ENCODE measurements at regions not wholly inside any gene's neighbourhood (a gene's known extent, or its start where the extent isn't known, plus 50 kb on each side); places are given as distances from the start of the nearest gene placed in this dataset.
A peak's percentile ranks its signal among the peaks of the same experiment; 100 is the strongest.
"Not testable (repeated sequence)": the region's sequence is repeated elsewhere in the genome, so short reads cannot be mapped to it uniquely, and the experiment has no call there.

DNA sequence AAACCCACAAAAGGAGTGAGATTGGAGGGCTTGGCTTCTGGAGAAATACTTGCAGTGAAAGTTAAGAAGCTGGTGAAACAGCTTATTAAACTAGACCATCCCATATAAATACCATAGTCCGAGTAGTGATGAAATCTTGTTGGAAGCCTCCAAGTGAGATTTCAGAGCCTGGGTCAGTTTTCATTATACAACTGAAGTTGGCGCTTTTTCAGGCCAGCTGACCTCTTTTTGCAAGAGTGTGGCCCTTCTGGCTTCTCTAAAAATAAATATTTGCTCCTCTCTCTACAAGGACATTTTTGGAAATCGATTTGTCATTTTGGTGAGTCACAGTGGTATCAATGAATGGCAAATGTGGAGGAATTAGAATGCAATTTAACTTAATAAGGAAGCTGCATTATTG lies 51.2 kb upstream of the THRB start:
- DNase-seq (ENCODE audit: low spot score), result peak; percentile 84
- ATAC-seq, result peak; percentile 93

DNA sequence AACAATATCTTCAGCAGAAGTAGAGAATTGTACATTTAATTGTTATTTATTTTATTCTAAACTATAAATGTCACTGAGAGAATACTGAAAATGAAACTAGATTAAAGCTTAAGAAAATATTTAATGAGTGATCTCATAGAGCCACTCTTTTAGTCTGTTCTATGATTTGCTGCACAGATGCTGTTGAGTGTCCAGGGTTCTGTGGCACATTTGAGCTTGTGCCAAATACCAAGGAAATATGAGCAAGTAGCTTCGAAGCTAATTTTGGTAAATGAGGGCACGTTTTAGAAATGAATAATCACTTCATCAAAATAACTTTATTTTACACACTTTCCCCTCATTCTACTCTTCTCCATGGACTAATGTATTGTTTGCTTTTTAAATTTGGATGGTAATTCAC lies 53.6 kb upstream of the THRB start:
- ATAC-seq (peak; percentile 46), DNase-seq (ENCODE audit: low spot score) (no peak)

DNA sequence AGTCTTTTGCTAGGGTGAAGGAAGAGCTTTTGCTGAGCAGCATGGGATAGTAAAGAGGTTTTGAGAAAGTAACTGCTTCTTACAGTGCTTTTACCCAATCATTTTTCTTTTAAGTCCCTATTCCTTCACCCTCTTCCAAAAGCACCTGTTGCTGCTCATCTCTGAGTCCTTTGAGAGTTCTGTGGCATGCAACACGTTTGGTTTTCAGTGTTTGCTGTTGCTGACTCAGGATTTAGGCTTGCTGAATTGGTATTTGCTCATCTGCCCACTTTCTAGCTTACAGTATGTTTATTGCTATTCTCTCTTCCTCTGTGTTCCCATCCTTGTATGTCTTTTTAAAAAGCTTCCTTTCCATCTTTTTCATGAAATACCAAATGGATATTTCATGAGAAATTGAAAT lies 55.9 kb upstream of the THRB start:
- DNase-seq (ENCODE audit: low spot score), result no peak

DNA sequence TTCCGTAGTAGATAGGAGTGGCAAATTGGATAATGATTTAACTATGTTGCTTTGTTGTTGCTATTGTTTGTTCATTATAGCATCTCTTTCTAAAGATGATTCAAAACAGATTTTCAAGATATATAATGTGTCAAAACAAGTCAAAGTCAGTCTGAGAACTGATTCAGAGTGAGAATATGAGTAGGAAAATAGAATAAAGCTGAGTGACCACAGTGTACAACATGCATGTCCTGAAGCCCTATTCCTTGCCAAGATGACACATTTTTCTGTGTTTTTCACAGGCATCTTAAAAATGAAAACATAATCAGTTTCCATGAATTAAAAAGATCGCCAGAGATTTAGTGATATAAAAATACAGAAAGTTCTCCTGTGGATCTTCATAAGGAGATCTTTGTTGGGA lies 57.0 kb upstream of the THRB start:
- ATAC-seq, result no peak
- DNase-seq (ENCODE audit: low spot score), result no peak

More for the DNA sequence above, 55.9 kb upstream of the THRB start:
- no peak for ATAC-seq

DNA sequence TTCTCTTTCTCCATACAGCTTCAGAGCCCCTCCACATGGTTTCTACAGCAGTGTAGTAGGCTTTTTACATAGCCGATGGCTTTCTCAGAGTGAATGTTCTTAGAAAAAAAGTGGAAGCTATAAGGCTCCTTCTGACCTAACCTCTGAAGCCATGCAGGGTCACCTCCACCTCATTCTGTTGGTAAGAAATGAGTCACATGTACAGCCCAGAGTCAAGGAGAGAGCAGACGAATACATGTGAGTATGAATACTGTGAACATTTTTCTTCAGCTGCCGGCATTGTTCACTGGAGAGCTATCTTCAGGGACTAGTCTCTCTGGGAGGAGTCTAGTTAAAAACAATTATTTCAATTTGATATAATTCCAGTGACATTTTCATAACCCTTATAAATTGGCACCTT lies 68.2 kb upstream of the THRB start:
- DNase-seq (ENCODE audit: low spot score) (no peak), ATAC-seq (no peak)

DNA sequence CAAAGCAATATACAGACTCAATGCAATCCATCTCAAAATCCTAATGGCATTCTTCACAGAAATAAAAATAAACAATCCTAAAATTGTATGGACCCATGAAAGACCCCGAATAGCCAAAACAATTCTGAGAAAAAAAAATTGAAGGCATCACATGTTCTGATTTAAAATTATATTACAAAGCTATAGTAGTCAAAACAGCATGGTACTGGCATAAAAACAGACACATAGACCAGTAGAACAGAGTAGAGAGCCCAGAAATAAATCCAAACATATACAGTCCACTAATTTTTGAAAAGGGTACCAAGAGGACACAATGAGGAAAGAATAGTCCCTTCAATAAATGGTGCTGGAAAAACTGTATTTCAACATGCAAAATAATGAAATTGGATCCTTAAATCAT lies 70.4 kb upstream of the THRB start:
- no peak for ATAC-seq

DNA sequence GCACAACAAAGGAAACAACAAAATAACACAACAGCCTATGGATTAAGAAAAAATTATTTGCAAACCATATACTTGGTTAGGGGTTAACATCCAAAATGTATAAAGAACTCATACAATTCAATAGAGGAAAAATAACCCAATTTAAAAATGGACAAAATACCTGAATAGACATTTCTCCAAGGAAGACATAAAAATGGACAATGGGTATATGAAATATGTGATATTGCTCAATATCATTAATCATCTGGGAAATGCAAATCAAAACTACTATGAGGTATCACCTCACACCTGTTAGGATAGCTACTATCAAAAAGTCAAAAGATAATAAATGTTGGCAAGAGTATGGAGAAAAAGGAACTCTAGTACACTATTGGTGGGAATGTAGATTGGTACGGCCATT lies 71.0 kb upstream of the THRB start:
- no peak for ATAC-seq

More for the DNA sequence above, 70.4 kb upstream of the THRB start:
- DNase-seq (ENCODE audit: low spot score), result no peak

DNA sequence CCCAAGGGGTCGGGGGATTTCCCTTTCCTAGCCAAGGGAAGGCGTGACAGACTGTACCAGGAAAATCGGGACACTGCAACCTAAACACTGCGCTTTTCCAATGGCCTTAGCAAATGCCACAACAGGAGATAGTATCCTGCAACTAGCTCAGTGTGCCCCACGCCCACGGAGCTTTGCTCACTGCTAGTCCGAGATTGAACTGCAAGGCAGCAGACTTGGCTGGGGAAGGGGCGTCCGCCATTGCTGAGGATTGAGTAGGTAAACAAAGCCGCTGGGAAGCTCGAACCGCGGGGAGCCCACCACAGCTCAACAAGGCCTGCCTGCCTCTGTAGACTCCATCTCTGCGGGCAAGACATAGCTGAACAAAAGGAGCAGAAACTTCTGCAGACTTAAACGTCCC lies 72.3 kb upstream of the THRB start:
- ATAC-seq, result no peak
- DNase-seq (ENCODE audit: low spot score), result no peak

More for the DNA sequence above, 71.0 kb upstream of the THRB start:
- DNase-seq (ENCODE audit: low spot score), result no peak

DNA sequence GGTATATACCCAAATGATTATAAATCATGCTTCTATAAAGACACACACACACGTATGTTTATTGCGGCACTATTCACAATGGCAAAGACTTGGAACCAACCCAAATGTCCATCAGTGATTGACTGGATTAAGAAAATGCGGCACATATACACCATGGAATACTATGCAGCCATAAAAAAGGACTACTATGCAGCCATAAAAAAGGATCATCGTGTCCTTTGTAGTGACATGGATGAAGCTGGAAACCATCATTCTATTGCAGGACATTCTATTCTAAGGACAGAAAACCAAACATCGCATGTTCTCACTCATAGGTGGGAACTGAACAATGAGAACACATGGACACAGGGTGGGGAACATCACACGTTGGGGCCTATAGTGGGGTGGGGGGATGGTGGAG lies 77.8 kb upstream of the THRB start:
- ATAC-seq; DNase-seq (ENCODE audit: low spot score): not testable (repeated sequence)

DNA sequence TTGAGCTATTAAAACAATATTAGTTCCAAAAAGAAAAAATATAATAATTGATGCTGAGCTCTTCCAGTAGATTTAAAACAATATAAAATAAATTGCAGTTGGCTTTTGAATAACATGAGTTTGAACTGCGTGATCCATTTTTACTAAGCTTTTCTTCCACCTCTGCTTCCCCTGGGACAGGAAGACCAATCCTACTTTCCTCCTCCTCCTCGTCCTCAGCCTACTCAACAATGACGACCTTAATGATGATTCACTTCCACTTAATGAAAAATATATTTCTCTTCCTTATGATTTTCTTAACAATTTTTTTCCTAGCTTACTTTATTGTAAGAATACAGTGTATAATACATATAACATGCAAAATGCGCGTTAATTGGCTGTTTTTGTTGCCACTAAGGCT lies 78.9 kb upstream of the THRB start:
- DNase-seq (ENCODE audit: low spot score) (no peak), ATAC-seq (no peak)

DNA sequence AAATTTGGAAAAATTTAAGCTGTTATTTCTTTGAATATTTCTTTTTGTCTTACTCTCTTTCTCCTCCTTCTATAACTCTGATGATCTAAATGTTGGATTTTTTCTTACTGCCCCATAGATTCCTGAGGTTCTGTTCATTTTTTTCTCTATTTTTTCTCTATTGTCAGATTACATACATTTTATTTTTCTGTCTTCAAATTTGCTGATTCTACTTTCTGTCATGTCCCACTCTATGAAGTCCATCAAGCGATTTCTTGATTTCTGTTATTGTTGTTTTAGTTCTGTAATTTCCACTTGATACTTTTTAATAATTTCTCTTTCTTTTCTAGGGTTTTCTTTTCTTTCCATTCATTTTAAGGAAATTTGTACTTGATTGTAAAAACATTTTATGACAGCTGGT lies 83.7 kb upstream of the THRB start:
- DNase-seq (ENCODE audit: low spot score) (no peak), ATAC-seq (no peak)

DNA sequence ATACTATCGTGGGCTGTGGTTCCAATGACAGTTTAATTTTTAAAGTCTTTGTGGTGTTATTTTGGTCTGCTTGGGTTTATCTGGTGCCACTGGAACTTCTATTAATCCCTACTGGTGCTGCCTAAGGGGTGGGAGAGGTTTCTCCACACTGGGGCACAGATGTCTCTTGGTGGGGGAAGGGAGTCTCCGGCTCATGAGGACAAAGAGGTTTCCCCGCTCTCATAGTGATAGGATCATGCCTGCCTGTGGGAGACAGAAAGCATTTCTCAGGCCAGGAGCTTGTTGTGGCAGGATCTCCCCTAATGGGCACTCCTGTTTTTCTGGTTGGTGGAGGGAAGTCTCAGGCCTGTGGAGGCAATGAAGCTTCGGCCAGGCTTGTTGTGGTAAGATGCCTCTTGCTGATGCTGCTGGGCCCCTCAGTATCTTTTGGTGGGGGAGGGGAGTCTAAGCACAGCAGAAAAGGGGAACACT lies 84.3 kb upstream of the THRB start:
- DNase-seq (ENCODE audit: low spot score), result no peak

DNA sequence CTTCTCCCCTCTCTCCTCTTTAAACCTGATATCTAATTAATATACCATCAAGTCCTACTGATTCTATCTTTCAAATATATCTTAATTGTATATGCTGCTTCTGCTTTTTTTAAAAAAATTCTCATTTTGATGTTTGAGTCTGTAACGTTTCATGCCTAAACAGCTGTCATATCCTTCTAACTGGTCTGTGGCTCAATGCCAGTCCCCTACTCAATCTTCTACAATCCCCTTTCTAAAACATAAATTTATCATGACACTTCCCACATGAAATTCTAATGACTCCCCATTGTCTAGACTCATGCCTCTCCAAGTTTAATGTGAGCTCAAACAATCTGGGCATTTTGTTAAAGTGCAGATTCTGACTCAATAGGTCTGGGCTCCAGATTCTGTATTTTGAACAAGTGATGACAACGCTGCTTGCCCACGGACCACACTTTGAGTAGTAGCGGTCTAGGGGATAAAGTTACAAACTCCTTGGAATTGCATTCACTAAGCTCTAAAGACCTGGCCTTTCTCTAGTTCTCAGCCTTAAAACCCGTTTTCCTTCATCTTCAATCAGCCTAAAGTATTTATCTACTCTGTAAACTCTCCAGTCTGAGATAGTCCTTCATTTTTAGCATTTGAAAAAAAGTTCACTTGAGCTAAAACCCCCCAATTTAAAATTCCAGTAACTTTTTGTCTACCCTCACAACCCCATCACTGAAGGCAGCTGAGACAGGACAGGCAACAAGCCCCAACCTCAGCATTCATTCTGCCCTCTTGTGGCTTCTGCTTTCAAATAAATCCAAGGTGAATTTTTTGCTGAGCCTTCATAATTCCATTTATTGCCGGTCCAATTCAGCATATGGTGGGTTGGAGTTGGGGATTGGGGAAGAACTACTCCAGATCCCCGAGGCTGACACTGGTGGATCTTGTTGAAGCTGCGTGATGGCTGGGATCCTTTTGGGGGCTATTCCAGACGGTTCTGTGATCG lies 88.1 kb upstream of the THRB start:
- ATAC-seq, result peak; percentile 95
- DNase-seq (ENCODE audit: low spot score), result no peak

More for the DNA sequence above, 84.3 kb upstream of the THRB start:
- no peak for ATAC-seq

DNA sequence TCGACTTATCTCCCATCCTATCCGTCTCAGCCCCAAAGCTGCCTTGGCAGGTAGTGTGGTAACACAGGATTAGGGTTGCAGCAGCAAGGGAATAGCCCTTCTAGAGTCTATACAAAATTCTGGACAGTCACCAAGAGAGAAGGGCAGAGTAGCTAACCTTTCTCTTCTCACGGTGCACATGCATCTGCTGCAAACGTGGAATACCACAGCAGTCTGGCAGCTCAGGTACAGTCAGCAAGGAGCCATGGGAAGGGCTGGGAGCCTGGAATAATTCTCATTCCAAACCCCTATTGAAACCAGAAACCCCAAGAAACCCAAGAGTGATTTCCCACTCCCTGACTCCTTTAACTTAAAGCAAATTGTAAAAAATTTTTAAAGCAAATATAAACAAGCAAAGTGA lies 92.3 kb upstream of the THRB start:
- ATAC-seq (no peak), DNase-seq (ENCODE audit: low spot score) (no peak)

DNA sequence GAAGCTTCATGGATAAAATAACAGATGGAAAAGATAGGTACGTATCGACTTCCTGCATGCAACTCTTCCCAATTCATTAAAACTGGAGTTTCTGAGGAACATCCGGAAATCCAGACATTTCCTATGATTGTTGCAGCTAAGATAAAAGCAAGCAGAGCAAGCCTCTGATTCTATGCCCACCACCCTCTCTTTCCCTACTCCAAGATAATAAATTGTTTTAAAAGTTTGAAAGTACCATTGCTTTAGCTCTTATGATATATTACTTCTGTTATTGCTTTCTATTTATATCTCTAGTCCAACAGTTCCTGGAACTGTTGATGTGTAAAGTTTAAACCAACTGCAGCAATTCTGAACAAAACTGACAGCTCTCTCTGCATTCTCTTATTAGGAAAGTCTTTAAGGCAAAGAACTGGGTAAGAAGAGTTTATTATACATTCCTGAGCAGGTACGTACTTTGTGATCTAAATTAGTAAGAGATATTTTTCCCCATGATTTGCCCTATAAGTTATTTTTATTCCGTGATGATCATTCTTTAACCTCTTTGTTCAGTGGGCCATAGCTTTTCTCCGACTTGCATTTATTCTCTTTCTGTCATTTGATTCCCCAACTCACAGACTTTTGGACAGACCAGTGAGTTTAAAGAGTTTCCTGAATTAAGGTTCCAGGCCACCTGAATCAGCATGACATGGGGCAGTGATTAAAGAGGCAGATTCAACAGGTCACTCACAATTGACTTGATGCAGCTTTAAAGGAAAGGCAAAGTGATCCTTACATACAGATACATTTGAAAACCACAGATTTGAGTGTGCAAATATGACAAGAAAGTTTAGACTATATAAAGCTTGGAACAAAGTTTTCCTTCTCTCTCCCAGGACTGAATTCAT lies 94.2 kb upstream of the THRB start:
- DNase-seq (ENCODE audit: low spot score), result no peak
- peak; percentile 20 for ATAC-seq

DNA sequence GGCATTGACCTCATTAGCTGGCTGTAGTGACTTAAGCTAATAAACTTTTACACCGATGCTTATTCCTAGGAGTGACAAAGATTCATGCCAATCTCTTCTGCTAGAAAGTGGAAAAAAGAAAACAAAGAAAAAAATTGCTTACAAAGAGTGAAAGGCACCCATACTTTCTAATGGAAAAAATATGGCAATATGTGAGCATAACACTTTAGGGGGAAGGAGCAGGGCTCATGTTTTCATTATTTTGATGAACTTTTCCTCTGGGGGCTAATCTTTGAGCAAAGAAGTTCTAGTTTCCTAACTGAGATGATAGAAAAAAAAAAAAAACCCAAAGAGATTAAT lies 94.8 kb upstream of the THRB start:
- ATAC-seq, result no peak
- no peak for DNase-seq (ENCODE audit: low spot score)

DNA sequence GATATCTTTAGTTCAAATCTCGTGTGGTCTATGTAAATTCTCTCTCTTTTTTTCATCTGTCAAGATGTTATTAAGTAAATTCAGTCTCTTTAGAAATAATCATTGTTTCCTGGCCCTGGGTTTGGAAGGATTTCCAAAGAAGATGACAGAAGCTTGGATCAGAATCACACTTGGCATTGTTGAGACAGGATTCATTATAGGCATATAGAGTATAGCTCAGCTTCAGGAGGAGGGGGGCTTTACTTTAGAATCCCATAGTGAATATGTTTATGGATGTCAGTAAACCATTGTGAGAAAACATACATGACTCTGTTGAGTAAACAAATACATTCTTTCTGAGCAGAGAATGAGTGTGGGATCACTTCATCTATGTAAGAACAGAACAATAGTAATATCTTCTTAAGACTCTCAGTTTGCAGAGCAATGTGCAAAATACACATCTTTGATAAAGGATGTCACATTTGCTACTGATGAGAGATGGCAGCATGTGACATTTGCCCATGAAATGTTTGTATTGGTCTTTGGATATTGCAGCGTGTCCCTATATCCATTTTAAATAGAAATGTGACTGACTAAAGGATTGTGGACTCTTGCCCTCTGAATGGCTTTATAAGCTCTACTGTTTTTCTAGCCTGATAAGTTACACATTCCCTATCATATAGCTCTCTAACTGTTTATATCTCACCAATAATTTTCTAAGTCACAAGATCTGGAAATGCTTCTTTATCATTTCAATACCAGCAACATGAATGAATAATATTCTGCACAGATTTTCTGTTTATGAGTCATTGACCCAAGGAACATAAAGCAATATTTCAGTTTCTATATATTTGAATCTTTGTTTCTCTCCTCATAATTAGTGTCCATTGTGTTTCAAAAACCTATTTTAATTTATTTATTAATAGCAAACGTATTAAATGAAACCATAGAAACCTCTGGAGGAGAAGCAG lies 95.6 kb upstream of the THRB start:
- no peak for ATAC-seq
- DNase-seq (ENCODE audit: low spot score), result no peak

DNA sequence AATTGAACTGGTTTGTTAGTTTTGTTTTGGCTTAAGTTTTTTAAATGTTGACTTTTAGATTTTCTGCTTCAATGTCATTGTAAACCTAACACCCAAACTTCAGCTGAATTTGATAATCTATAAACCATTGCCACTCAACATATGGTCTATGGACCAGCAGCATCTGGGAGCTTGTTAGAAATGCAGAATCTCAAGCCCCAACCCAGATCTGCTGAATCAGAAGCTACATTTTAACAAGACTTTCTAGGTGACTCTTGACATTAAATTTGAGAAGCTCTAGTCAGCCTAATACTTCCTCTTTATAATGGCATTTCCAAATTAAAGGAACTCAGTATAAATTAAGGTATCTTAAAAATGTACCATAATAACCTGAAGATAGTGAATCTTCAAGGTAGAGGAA lies 96.5 kb upstream of the THRB start:
- DNase-seq (ENCODE audit: low spot score) (no peak), ATAC-seq (no peak)

DNA sequence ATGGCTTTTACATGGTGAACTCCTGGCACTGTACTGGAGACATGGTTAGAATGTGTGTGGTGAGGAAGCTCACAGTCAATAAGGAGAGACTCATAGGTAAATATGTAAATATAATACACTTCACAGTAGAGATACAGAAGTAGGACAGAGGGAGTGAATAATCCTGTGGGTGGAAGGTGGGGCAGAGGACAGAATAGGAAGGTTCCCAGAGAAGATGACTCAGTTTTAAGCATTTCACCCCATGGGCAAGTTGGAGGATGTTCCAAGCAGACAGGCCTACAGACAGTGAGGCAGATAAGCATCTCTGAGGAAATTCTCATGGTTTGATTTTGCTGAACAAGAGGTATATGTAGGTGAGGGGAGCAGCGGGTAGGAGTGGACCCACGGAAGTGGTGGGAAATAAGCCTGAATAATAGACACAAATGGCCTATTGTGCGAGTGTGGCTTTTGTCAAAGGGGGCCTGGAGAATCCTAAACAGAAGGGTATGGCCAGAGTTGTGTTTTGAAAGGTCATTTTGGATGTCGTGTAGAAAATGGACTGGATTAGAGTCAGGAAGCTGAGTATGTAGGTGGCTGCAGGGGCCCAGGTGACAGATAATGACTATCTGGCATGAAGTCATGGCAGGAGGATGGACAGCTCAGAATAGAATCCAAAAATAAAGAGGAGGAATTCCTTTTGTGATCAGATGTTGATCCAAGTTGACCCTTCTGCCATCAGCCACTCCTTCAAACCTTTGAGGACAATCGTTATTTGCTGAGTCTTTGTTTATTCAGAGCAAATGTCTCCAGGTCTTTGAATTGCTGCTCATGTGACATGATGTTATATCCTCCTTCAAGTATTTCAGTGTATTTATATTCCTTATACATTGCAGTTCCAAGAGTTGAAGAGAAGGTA lies 97.3 kb upstream of the THRB start:
- DNase-seq (ENCODE audit: low spot score) (no peak), ATAC-seq (no peak)

DNA sequence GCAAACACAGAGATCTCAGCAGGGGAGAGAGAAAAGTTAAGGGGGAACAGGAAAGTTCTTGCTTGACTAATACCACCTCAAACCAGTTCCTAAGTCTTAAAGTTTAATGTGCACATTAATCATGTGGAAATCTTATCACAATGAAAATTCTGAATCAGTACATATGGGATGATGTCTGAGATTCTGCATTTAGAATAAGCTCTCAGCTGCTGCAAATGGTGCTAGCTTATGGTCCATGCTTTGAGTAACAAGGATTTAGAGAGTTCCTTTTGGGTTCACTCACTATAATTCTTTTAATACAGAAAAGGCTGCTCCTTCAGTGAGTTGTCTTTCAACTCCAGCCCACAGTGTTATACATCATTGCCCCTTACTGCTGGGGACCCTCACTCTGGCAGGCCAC lies 99.5 kb upstream of the THRB start:
- DNase-seq (ENCODE audit: low spot score) (no peak), ATAC-seq (no peak)
